OCI-M1 (cell line): ENCODE measurements at regions not wholly inside any gene's neighbourhood (a gene's known extent, or its start where the extent isn't known, plus 50 kb on each side); places are given as distances from the start of the nearest gene placed in this dataset.

Experiments
- DNase-seq: peaks from one replicate; lab custom pipeline; 2025; lab: John Stamatoyannopoulos, UW

- no peak for DNase-seq
Observed at GRCh38 chr17:71387456-71387855, 733.4 kb upstream of the SOX9 start.

DNA sequence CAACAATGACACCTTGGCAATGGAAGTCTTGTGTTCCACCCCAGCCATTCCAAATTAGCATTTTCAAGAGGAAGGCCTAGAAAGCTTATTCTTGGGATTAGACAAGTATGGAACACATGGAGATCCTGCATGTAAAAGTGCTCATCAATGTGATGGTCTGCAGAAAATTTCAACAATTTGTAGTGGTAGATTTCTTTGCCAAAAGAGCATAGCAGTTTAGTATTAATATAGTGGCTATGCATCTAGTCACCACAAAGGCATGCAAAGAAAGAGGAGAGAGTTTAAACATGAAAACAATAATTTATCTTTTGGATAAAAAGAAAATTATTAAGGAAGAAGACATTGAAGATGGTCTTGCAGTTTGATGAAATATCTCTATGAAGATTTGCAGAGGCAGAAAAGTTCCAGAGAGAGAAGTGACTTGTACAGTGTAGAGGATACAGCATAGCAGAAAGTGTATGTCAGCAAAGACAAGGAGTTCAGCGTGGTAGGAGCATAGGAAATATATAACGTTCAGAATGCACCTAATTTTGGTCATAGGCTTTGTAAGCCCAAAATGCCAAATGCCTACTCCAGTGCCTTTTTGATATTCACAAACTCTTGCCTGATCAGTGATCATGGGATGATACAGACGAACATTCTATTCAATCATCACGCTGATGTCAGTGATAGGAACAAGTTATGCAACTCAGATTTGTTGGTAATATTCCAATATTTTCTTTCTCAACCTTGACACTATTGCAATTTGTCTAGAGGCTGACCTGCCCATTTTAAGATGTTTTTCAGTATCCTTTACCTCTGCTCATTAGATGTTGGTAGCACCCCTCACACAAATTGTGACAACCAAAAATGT lies 727.9 kb upstream of the SOX9 start:
- no peak for DNase-seq

DNA sequence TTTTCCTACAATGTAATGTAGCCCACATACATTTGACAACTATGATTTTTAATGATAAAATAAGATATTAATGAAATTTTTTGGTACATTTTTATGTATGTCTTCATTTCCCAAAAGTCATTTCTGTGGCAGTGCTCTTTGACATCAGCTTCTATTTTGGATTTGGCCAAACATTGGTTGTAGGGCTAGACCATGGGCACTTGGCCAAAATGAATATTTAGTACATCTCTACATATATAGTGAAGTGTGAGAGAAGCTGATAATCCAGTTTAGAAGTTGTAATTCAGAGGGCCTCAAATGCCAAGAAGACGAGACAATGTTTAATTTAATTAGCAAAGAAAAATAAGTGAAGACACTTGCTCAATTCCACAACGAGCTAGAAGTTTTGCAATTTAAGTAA lies 724.9 kb upstream of the SOX9 start:
- DNase-seq: no peak

GRCh38 chr17:71396711-71397110 lies 724.1 kb upstream of the SOX9 start:
- no peak for DNase-seq

- no peak for DNase-seq
Observed at GRCh38 chr17:71398025-71398424, 722.8 kb upstream of the SOX9 start.

DNA sequence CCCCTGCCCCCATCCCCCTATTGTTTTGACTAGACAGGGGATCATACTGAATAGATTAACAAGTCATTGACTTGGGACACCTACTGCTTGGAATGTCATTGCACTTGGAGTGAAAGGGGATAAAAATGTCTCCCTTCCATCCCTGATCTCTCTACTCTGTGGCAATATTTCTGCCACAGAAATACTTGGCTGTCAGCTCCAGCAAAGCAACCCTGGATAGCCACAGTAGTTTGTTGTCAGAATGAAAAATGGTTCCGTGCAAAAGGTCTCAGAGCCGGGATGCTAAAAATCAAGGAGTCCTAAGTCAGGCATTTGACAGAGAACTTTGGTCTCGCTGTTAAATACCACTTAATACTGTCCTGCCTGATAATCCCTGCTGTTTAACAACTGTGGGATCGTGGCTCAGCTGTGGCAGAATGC lies 722.0 kb upstream of the SOX9 start:
- no peak for DNase-seq

GRCh38 chr17:71399221-71399620 lies 721.6 kb upstream of the SOX9 start:
- DNase-seq: no peak

DNA sequence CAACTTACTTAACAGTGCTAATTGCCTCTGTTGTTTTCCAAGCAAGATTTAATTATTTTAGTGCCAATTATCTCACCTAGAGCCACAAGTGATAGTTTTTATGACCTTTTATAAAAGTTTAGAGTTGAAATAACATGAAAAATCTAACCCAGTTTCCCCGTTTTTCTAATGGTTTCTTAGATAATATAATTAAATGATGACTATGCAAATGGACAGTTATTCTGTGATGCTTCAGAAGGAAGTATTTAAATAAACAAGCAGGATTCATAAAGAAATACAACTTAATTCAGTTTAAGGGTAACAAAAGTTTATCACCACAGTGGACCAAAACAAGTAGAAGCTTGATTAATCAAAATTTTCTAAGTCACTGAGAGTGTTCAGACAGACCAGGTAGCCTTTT lies 721.2 kb upstream of the SOX9 start:
- no peak for DNase-seq

- DNase-seq: no peak
Observed at GRCh38 chr17:71402007-71402406, 718.8 kb upstream of the SOX9 start.

GRCh38 chr17:71402661-71403141 lies 718.1 kb upstream of the SOX9 start:
- DNase-seq: no peak

GRCh38 chr17:71405101-71405500 lies 715.7 kb upstream of the SOX9 start:
- DNase-seq: no peak

GRCh38 chr17:71407981-71408380 lies 712.8 kb upstream of the SOX9 start:
- DNase-seq: no peak

GRCh38 chr17:71409137-71409536 lies 711.7 kb upstream of the SOX9 start:
- no peak for DNase-seq

DNA sequence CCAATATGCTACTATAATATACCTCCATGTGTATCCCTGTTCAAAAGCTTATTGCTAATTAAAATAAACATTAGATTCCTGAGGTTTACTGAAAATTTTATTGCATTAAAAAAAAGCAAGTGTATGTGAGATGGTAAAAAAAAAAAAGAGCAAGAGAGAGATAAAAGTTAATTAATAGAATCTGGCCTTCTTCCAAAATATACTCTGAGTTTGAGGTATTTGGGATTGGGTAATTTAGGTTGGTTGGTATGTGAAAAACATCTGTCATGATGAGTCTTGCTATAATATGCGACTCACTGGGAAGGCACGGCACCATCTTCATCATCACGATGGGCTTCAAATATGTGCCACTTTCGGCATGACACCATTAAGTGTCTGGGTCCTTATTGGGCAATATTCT lies 711.1 kb upstream of the SOX9 start:
- no peak for DNase-seq

DNA sequence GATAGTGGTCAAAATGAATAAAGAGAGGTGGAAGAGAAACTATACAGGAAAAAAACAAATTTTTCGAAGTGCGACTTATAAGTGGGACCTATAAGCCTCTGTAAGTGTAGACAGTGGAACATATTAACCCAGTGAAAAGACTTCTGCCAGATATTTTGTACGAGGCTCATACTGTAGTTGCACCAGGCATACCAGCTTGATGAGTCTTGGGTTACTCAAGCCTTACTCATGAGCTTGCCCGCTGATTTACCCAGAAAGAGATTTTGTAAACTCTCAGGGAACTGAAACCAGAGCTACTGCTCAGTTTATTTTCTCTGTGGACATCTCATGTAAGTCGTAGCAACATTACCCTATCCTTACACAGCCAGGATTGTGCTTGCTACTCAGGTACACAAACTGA lies 708.0 kb upstream of the SOX9 start:
- DNase-seq: no peak

GRCh38 chr17:71413935-71414334 lies 706.9 kb upstream of the SOX9 start:
- DNase-seq: no peak

DNA sequence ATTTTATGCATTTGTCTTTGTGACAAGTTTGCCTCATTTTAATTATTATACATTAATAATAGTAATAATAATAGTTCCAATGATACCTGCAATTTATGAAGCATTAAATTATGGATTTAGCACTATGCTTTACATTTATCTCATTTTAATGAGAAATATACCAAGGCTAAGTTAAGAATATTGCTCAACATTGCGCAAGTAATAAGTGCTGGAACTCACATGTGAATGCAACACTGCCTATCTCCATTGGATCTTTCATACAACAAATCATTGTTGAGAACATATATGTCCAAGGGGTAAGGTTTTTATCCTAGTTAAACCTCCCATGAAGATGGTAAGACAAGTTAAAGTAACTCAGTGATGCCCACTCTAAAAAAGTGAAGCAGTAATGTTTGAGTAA lies 703.7 kb upstream of the SOX9 start:
- DNase-seq: no peak

DNA sequence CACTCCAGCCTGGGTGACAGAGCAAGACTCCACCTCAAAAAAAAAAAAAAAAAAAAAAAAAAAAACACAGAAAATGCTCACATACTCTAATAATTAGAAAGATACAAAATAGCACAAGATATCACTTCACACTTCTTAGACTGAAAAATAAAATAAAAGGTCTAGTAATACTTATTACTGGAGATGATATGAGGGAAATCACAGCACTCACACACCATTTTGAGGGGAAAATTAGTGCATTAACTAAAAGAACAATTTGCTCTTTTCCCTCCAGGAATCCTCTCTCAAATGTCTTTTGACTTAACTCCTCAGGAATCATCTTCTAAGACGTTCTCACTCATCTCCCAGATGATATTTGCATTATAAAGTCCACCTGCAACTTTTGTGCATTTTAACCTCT lies 697.9 kb upstream of the SOX9 start:
- DNase-seq: no peak

- DNase-seq: no peak
Observed at GRCh38 chr17:71423871-71424546, 696.8 kb upstream of the SOX9 start.

- DNase-seq: no peak
Observed at GRCh38 chr17:71427801-71428200, 693.0 kb upstream of the SOX9 start.

- DNase-seq: no peak
Observed at GRCh38 chr17:71428897-71429296, 691.9 kb upstream of the SOX9 start.

- no peak for DNase-seq
Observed at GRCh38 chr17:71430281-71430680, 690.5 kb upstream of the SOX9 start.

- no peak for DNase-seq
Observed at GRCh38 chr17:71431146-71431545, 689.7 kb upstream of the SOX9 start.
